ENCODE measurements at regions not wholly inside any gene's neighbourhood (a gene's known extent, or its start where the extent isn't known, plus 50 kb on each side); places are given as distances from the start of the nearest gene placed in this dataset.

DNA sequence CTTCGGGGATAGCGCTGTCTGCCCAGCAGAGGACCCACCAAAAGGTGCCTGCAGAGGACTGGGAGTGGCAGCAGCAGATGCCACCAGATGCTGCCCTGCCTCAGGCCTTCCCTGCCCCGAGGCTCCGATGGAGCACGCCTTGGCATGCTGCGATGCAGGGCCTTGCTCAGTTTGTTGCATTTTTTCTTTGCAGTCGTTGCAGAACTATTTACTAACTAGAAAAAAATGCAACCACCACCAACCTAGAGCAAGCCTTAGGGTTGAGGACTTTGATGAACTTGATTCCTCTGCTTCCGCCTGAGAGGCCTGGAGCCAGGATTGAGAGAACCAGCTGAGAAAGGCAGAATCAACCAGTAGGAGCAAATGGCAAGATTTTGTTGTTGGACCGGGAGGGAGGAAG, 585.6 kb upstream of the MKI67 start:
- TF ChIP-seq CTCF (IDR thresholded peaks at IDR 0.05) (no peak), EZH2phosphoT487 (IDR thresholded peaks at IDR 0.05) (no peak), EZH2 (IDR thresholded peaks at IDR 0.05) (no peak)
- Histone ChIP-seq H3K79me2 (ENCODE audit: low read depth) (no peaks in the 10 kb centered on the region), H2AFZ (replicated peaks) (no peak overlapping the region), H3K27ac (no peak overlapping the region), H4K20me1 (ENCODE audit: low read depth) (no peaks in the 10 kb centered on the region), H3K4me1 (peaks cover 9% of the 10 kb centered on the region), H3K9ac (no peak overlapping the region), H3K9me3 (ENCODE audit: low read depth) (no peaks in the 10 kb centered on the region), H3K27me3 (no peaks in the 10 kb centered on the region), H3F3A (ENCODE audit: low read depth) (no peaks in the 10 kb centered on the region), H3K4me2 (no peak overlapping the region), H3K4me3 (no peak overlapping the region), H3K36me3 (no peaks in the 10 kb centered on the region)
- H3K27ac Mint-ChIP-seq, result no peak overlapping the region
- no peaks in the 10 kb centered on the region for H3K36me3 Mint-ChIP-seq
- H3K4me3 Mint-ChIP-seq, result no peak overlapping the region
- DNase-seq (ENCODE audit: low spot score), result no peak
- H3K4me1 Mint-ChIP-seq, result peaks cover 17% of the 10 kb centered on the region
- no peaks in the 10 kb centered on the region for H3K9me3 Mint-ChIP-seq
- H3K27me3 Mint-ChIP-seq (ENCODE audit: insufficient read depth, low read depth), result no peaks in the 10 kb centered on the region

DNA sequence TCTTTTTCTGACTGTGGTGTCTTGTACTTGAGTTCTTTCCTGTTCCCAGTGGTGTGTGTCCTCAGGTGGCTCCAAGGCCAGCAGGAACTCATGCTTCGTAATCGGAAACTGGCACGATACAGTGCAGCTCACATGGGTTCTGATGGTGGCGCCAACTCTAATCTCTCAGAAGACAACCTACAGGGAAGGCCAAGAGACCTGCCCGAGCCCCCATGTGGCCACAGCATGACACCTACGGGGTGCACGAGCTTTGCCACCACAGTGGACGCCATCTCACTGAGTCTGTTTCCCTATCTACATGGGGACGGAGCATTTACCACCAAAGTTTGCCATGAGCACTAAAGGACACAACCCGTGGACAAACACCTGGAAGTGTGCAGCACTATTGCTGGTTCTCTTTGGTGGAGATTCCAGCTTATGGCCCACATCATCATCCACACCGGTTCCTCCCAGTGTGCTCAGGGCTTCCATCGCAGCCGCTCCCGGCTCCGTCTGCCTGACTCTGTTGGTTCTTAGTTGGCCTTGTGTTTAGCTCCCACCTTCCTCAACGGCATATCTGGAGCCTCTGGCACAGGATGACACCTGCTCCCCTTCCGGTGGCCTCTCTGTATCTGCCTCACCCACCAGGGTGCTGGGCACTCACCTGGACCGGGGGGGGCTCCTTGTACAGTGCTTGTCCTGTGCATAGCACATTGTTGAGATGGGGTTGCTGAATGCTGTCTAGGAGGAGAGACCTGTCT, 586.6 kb upstream of the MKI67 start:
- Histone ChIP-seq H4K20me1 (ENCODE audit: low read depth) (no peaks in the 10 kb centered on the region), H3K36me3 (no peaks in the 10 kb centered on the region), H2AFZ (replicated peaks) (no peak overlapping the region), H3K9ac (no peak overlapping the region), H3K4me1 (peaks cover 9% of the 10 kb centered on the region), H3F3A (ENCODE audit: low read depth) (no peaks in the 10 kb centered on the region), H3K4me2 (no peak overlapping the region), H3K79me2 (ENCODE audit: low read depth) (no peaks in the 10 kb centered on the region), H3K27me3 (no peaks in the 10 kb centered on the region), H3K27ac (no peak overlapping the region), H3K9me3 (ENCODE audit: low read depth) (no peaks in the 10 kb centered on the region), H3K4me3 (no peak overlapping the region)
- Mint-ChIP-seq H3K4me3 (no peak overlapping the region), H3K4me1 (peaks cover 17% of the 10 kb centered on the region), H3K9me3 (no peaks in the 10 kb centered on the region), H3K36me3 (no peaks in the 10 kb centered on the region), H3K27ac (no peak overlapping the region), H3K27me3 (ENCODE audit: insufficient read depth, low read depth) (no peaks in the 10 kb centered on the region)
- TF ChIP-seq EZH2 (IDR thresholded peaks at IDR 0.05) (no peak), EZH2phosphoT487 (IDR thresholded peaks at IDR 0.05) (no peak), CTCF (IDR thresholded peaks at IDR 0.05) (no peak)
- DNase-seq (ENCODE audit: low spot score), result no peak

DNA sequence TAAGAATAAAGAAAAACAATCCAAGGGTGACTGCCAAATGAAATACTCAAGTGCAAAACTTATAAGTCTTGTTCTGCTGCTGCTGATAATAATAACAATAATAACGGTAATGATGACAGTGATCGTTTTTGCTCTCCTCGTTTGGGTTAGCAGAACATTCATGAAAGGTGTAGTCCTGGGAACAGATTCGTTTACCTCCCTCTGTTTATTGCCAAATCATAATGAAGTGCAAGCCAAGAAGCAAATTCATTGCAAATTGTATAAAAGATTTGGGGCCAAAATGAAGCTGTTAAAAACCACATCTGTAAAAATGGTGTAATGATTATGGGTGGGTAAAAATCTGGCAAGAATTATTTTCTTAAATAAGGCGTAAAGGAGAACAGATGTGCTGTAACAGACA, 587.2 kb upstream of the MKI67 start:
- Histone ChIP-seq H3K4me3 (no peak overlapping the region), H3K9ac (no peak overlapping the region), H3K27ac (no peak overlapping the region), H3F3A (ENCODE audit: low read depth) (no peaks in the 10 kb centered on the region), H3K4me1 (peaks cover 9% of the 10 kb centered on the region), H3K27me3 (no peaks in the 10 kb centered on the region), H4K20me1 (ENCODE audit: low read depth) (no peaks in the 10 kb centered on the region), H3K36me3 (no peaks in the 10 kb centered on the region), H3K9me3 (ENCODE audit: low read depth) (no peaks in the 10 kb centered on the region), H3K4me2 (no peak overlapping the region), H3K79me2 (ENCODE audit: low read depth) (no peaks in the 10 kb centered on the region), H2AFZ (replicated peaks) (no peak overlapping the region)
- Mint-ChIP-seq H3K36me3 (no peaks in the 10 kb centered on the region), H3K4me1 (peaks cover 17% of the 10 kb centered on the region), H3K9me3 (no peaks in the 10 kb centered on the region), H3K27ac (peak overlapping the region; percentile 29), H3K4me3 (no peak overlapping the region), H3K27me3 (ENCODE audit: insufficient read depth, low read depth) (no peaks in the 10 kb centered on the region)
- TF ChIP-seq EZH2 (IDR thresholded peaks at IDR 0.05), result no peak
- no peak for TF ChIP-seq EZH2phosphoT487 (IDR thresholded peaks at IDR 0.05)
- no peak for TF ChIP-seq CTCF (IDR thresholded peaks at IDR 0.05)
- no peak for DNase-seq (ENCODE audit: low spot score)
